ENCODE measurements at regions not wholly inside any gene's neighbourhood (a gene's known extent, or its start where the extent isn't known, plus 50 kb on each side); places are given as distances from the start of the nearest gene placed in this dataset.

DNA sequence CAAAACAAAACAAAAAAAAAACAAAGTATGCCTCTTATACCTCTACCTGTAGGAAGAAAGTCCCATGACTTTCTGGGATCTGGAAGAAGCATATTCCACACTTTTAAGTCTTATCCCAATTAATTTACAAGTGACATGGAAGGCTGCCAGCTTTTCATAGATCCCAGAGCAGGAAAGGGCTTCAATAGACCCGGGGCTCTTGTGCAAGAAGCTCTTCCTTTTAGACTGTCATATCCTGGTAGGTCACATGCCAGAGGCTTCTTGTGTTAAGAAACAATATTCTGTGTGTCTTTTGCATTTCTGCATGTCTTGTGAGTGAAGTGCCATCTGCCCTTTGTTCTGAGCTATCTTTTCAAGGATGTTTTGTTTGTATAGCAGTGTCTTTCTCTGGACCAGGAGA lies 84.4 kb upstream of the PHOX2B start:
- Histone ChIP-seq H3K79me2 (no peaks in the 10 kb centered on the region), H3K4me3 (no peak overlapping the region), H4K20me1 (ENCODE audit: insufficient read depth, poor library complexity, severe bottlenecking) (no peaks in the 10 kb centered on the region), H3K4me2 (no peak overlapping the region), H3K9me3 (ENCODE audit: low read depth) (no peaks in the 10 kb centered on the region), H3K27me3 (peaks cover 12% of the 10 kb centered on the region), H3K36me3 (replicated peaks; ENCODE audit: insufficient read depth, low read depth) (no peaks in the 10 kb centered on the region), H3K27ac (no peak overlapping the region), H3K9me2 (replicated peaks; ENCODE audit: insufficient read depth) (no peaks in the 10 kb centered on the region), H3K4me1 (ENCODE audit: insufficient read depth) (no peaks in the 10 kb centered on the region), H2AFZ (no peak overlapping the region)
- TF ChIP-seq EZH2phosphoT487 (IDR thresholded peaks at IDR 0.05; ENCODE audit: low read depth, severe bottlenecking, unreplicated experiment) (no peak), EZH2 (IDR thresholded peaks at IDR 0.05; ENCODE audit: borderline replicate concordance) (no peak)
- TF ChIP-seq, protein P1, sequence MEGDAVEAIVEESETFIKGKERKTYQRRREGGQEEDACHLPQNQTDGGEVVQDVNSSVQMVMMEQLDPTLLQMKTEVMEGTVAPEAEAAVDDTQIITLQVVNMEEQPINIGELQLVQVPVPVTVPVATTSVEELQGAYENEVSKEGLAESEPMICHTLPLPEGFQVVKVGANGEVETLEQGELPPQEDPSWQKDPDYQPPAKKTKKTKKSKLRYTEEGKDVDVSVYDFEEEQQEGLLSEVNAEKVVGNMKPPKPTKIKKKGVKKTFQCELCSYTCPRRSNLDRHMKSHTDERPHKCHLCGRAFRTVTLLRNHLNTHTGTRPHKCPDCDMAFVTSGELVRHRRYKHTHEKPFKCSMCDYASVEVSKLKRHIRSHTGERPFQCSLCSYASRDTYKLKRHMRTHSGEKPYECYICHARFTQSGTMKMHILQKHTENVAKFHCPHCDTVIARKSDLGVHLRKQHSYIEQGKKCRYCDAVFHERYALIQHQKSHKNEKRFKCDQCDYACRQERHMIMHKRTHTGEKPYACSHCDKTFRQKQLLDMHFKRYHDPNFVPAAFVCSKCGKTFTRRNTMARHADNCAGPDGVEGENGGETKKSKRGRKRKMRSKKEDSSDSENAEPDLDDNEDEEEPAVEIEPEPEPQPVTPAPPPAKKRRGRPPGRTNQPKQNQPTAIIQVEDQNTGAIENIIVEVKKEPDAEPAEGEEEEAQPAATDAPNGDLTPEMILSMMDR (IDR thresholded peaks at IDR 0.05; ENCODE audit: poor library complexity): no peak
- DNase-seq (ENCODE audit: low spot score): no peak
- 79% methylated on average over 1 of the region's 1 CpG for WGBS (ENCODE audit: low lambda C conversion rate, missing lambda C conversion rate)

DNA sequence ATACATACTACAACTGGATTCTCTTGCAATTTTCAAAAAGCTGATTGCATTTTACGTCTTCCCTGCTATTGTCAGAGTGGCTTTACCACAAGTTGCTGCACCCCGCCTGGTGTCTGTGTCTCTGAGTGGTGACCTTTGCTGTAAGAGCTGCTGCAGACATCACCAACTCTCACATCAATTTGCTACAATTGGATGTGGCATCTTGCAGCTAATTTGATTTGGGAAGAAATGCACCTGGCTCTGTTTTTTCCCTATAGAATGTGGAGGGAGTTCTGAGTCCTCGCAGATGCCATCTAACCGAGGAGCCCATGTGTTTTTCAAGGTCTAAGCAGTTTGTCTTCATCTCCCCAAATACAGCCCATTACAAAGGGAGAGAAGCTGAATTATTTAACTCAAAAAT lies 73.8 kb upstream of the PHOX2B start:
- Histone ChIP-seq H3K27ac (no peak overlapping the region), H3K9me3 (ENCODE audit: low read depth) (no peaks in the 10 kb centered on the region), H3K4me1 (ENCODE audit: insufficient read depth) (no peaks in the 10 kb centered on the region), H3K36me3 (replicated peaks; ENCODE audit: insufficient read depth, low read depth) (no peaks in the 10 kb centered on the region), H3K4me3 (no peak overlapping the region), H3K79me2 (no peaks in the 10 kb centered on the region), H3K27me3 (peaks cover 68% of the 10 kb centered on the region), H3K4me2 (no peak overlapping the region), H3K9me2 (replicated peaks; ENCODE audit: insufficient read depth) (no peaks in the 10 kb centered on the region), H4K20me1 (ENCODE audit: insufficient read depth, poor library complexity, severe bottlenecking) (no peaks in the 10 kb centered on the region), H2AFZ (no peak overlapping the region)
- TF ChIP-seq EZH2phosphoT487 (IDR thresholded peaks at IDR 0.05; ENCODE audit: low read depth, severe bottlenecking, unreplicated experiment) (no peak), EZH2 (IDR thresholded peaks at IDR 0.05; ENCODE audit: borderline replicate concordance) (no peak)
- TF ChIP-seq, protein P1 (IDR thresholded peaks at IDR 0.05; ENCODE audit: poor library complexity): no peak
- no peak for DNase-seq (ENCODE audit: low spot score)
- WGBS (ENCODE audit: low lambda C conversion rate, missing lambda C conversion rate): 74% methylated on average over 4 of the region's 4 CpGs

DNA sequence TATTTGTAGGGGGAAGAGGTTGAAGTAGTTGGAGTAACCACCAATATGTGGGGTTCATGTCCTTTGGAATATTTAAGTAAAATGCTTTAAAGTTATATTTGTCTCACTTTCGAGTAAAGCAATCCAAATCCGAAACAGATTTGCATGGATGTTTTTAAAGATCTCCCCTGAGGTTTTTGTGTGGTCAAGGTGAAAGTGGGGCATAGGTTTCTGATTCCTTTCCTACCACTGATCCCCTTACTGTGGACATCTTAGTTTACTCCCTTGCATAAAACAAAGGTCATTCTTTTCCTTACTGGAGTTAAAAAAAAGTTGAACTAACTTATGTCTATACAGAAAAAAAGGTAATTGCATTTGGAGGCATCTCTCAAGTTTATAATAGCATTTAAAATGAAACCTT lies 71.9 kb upstream of the PHOX2B start:
- H3K27ac ChIP-seq: no peak overlapping the region
- H3K9me3 ChIP-seq (ENCODE audit: low read depth): no peaks in the 10 kb centered on the region
- no peaks in the 10 kb centered on the region for H3K79me2 ChIP-seq
- TF ChIP-seq, protein P1 (IDR thresholded peaks at IDR 0.05; ENCODE audit: poor library complexity): no peak
- TF ChIP-seq EZH2 (IDR thresholded peaks at IDR 0.05; ENCODE audit: borderline replicate concordance) (no peak), EZH2phosphoT487 (IDR thresholded peaks at IDR 0.05; ENCODE audit: low read depth, severe bottlenecking, unreplicated experiment) (no peak)
- peaks cover 79% of the 10 kb centered on the region for H3K27me3 ChIP-seq
- 88% methylated on average over 2 of the region's 2 CpGs for WGBS (ENCODE audit: low lambda C conversion rate, missing lambda C conversion rate)
- H4K20me1 ChIP-seq (ENCODE audit: insufficient read depth, poor library complexity, severe bottlenecking): no peaks in the 10 kb centered on the region
- DNase-seq (ENCODE audit: low spot score): no peak
- no peak overlapping the region for H2AFZ ChIP-seq
- no peak overlapping the region for H3K4me3 ChIP-seq
- no peaks in the 10 kb centered on the region for H3K36me3 ChIP-seq (replicated peaks; ENCODE audit: insufficient read depth, low read depth)
- no peaks in the 10 kb centered on the region for H3K9me2 ChIP-seq (replicated peaks; ENCODE audit: insufficient read depth)
- H3K4me2 ChIP-seq: no peak overlapping the region
- no peaks in the 10 kb centered on the region for H3K4me1 ChIP-seq (ENCODE audit: insufficient read depth)

DNA sequence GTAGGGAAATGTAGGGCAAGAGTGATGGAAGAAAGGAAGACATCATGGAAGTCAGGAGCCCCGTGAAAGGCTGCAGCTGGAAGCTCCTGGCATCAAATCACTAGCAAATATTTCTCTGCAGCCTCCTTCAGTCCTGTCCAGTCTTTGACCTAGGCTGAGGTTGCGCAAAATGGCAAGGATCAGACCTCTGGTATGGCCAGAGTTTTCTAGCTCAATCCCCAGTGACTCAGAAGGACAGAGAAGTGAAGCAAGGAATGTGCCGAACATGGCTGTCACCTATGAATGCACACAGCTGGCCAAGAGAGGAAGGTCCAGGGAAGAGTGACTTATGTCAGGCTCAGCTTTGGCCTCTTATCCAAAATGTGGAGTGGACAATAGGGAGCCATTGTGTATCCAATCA lies 71.1 kb upstream of the PHOX2B start:
- Histone ChIP-seq H3K4me3 (no peak overlapping the region), H3K4me1 (ENCODE audit: insufficient read depth) (no peaks in the 10 kb centered on the region), H4K20me1 (ENCODE audit: insufficient read depth, poor library complexity, severe bottlenecking) (no peaks in the 10 kb centered on the region), H3K36me3 (replicated peaks; ENCODE audit: insufficient read depth, low read depth) (no peaks in the 10 kb centered on the region), H2AFZ (no peak overlapping the region), H3K27me3 (peaks cover 80% of the 10 kb centered on the region), H3K9me2 (replicated peaks; ENCODE audit: insufficient read depth) (no peaks in the 10 kb centered on the region), H3K27ac (no peak overlapping the region), H3K9me3 (ENCODE audit: low read depth) (no peaks in the 10 kb centered on the region), H3K4me2 (no peak overlapping the region), H3K79me2 (no peaks in the 10 kb centered on the region)
- no peak for DNase-seq (ENCODE audit: low spot score)
- 87% methylated on average over 3 of the region's 3 CpGs for WGBS (ENCODE audit: low lambda C conversion rate, missing lambda C conversion rate)
- TF ChIP-seq, protein P1 (IDR thresholded peaks at IDR 0.05; ENCODE audit: poor library complexity): no peak

All from hepatocyte (in vitro differentiated cells).